GM12892 (cell line): ENCODE measurements at regions not wholly inside any gene's neighbourhood (a gene's known extent, or its start where the extent isn't known, plus 50 kb on each side); places are given as distances from the start of the nearest gene placed in this dataset.

Experiments used
- DNase-seq: peaks from one replicate; pipeline ENCODE4 v3.0.0; 2011; ENCODE audit not compliant: insufficient read length
- FAIRE-seq: peaks from 2 replicates; lab custom pipeline; 2011; peaks lifted over from hg19 to GRCh38; lab: Jason Lieb, UNC
- POLR2A ChIP-seq: IDR thresholded peaks from 2 replicates; pipeline ENCODE4 v1.6.1; 2011; ENCODE audit warnings: low read depth, low read length, control low read depth
- POLR2AphosphoS5 ChIP-seq: IDR thresholded peaks from 2 replicates; pipeline ENCODE4 v1.6.1; 2011; ENCODE audit warnings: low read depth, low read length, control low read depth
- TAF1 ChIP-seq: IDR thresholded peaks from 2 replicates; pipeline ENCODE4 v1.6.1; 2011; ENCODE audit warnings: low read depth, mild to moderate bottlenecking, control low read depth, low read length, borderline replicate concordance

DNA sequence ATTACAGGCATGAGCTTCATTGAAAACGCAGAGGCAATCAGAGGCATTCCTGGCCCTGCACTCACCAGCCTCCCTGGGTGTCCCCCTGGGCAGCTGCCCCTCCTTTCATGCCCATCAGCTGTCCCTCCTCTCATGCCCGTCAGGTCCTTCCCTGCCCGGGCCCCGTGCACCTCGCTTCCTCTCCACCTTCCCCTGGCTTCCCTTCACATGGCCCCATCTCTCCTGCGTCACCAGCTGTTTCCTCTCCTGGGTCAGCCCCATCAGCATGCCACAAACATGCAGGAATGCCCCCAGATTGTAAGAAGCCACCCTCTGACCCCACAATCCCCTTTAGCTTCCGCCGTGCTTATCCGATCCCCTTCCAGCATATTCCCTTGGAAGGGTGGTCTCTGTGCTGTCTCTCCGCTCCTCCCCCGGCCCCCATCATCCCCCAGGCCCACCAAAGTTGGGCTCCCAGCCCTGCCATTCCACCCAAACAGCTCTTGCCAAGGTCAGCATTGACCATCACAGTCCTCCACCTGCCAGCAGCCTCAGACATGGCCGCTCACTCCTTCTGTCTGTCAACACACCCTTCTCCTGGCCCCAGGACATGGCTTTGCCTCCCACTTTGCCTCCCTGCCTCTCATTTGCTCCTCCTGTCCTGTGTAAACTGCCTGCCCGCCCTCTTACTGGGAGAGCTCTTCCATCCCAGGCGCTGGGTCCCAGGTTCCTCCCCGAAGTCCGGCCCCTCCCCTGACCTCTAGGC lies 98.6 kb upstream of the IER5L start:
- DNase-seq (no peak), FAIRE-seq (no peak)
- TF ChIP-seq TAF1 = no peak
- no peak for TF ChIP-seq POLR2AphosphoS5
- TF ChIP-seq POLR2A = no peak

- FAIRE-seq = no peak
- no peak for DNase-seq
- TF ChIP-seq POLR2AphosphoS5 = no peak
Observed at GRCh38 chr9:129275626-129276247, 97.7 kb upstream of the IER5L start.

GRCh38 chr9:129273941-129274684 lies 96.1 kb upstream of the IER5L start:
- TF ChIP-seq TAF1 (no peak), POLR2AphosphoS5 (no peak)
- FAIRE-seq = no peak
- no peak for DNase-seq

DNA sequence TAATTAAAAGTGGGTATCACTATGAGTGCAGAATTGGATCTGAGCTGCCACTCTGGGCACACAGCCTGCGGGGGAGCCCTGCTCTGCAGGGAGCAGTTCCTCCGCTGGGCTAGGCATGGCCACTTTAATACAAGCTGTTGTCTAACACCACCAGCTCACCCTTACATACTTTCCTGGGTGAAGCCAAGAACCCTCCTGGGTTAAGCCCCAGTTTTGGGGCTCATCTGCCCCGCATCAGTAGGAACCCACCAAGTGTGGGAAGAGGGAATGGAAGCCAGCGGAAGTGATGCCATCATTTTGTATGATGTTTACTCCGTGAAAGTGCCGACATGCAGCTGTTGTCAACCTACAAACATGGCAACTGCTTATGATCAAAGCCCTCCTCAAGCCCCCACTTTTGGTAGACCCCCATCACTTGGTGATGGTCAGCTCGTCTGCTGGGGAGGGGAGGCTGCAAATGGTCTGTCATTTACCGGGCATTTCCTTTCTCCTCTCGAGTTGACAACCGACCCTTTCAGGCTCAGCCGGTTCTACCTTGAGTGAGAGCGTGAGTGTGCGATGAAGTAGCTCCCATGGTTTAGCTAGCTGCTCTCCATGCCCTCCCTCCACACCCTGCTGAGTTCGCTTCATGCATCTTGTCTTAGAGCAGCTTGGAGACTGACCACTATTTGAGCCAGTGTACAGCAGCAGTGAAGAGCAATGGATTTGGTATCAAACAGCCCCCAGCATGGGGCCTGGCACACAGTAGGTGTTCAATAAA lies 95.3 kb upstream of the IER5L start:
- TF ChIP-seq TAF1 (no peak), POLR2A (no peak), POLR2AphosphoS5 (no peak)
- DNase-seq (no peak), FAIRE-seq (no peak)

DNA sequence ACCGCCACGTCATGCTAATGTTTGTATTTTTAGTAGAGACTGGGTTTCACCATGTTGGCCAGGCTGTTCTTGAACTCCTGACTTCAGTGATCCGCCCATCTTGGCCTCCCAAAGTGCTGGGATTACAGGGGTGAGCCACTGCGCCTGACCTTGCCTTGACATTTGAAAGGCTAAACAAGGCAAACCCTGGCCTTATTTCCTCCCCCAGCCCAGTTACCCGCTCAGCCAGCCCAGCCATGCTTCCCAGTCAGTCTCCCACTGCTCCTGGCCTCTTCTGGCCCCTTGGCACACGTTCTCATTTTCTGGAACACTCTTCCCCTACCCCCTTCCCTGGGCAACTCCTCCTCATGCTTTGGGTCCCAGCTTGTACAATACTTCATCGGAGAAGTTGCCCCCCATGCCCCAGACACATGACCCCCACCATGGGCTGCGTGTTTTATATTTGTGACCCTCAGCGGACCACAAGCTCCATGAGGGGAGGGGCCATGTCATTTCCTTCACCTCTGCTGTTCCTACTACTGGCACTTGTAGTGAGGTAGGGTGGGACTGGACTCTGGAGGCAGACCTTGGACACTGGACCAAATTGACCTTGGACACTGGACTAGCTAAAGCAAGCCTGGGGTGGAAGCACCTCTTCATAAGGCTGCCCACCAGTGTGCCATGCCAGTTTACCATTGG lies 94.4 kb upstream of the IER5L start:
- TF ChIP-seq TAF1 (no peak), POLR2AphosphoS5 (no peak), POLR2A (no peak)
- DNase-seq = no peak
- no peak for FAIRE-seq

DNA sequence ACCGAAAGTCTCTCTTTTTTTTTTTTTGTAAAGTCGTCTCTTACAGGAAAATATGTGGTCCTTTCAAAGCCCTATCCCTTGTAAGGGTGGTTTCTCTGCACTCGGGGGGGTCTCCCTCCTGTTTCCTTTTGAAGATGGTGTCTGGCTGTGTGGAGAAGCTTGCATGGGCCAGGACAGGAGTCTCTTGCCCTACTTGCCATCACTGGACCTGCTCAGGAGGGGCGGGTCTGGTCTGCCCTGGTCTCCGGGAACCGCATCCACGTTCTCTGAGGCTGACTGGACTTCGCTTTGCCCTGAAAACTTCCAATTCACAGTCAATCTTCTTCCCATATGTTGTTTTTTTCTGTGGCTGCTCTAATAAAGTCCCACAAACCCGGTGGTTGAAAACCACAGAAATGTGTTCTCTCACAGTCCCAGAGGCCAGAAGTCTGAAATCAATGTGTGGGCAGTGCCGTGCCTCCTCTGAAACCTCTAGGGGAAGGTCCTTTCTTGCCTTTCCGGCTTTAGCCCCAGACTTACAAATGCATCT lies 92.9 kb upstream of the IER5L start:
- TF ChIP-seq TAF1 (no peak), POLR2A (no peak), POLR2AphosphoS5 (no peak)
- DNase-seq (no peak), FAIRE-seq (peak; percentile 83)

DNA sequence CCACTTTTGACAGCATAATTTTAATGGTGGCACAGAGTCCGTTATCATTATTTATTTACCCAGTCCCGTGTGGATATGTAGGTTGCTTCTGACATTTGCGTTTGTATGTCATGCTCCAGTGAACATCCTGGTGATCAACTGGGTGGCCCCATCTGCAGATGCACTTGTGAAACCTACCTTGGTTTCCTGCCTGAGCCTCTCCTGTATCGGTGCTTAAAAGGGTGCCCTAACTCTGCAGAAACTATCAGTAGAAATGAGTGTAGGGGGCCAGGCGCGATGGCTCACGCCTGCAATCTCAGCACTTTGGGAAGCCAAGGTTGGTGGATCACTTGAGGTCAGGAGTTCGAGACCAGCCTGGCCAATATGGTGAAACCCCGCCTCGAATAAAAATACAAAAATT lies 92.1 kb upstream of the IER5L start:
- peak; percentile 63 for DNase-seq
- TF ChIP-seq TAF1 (no peak), POLR2A (no peak), POLR2AphosphoS5 (no peak)
- peak; percentile 92 for FAIRE-seq

- TF ChIP-seq POLR2A (no peak), TAF1 (no peak)
- FAIRE-seq (no peak), DNase-seq (no peak)
Observed at GRCh38 chr9:129267141-129267540, 89.1 kb upstream of the IER5L start.

GRCh38 chr9:129266536-129266935 lies 88.5 kb upstream of the IER5L start:
- TF ChIP-seq POLR2A = no peak
- TF ChIP-seq TAF1 = no peak
- no peak for TF ChIP-seq POLR2AphosphoS5
- no peak for FAIRE-seq
- DNase-seq = no peak

GRCh38 chr9:129264388-129264787 lies 86.3 kb upstream of the IER5L start:
- TF ChIP-seq POLR2A (no peak), POLR2AphosphoS5 (no peak), TAF1 (no peak)
- DNase-seq = no peak
- FAIRE-seq = no peak

GRCh38 chr9:129263836-129264235 lies 85.8 kb upstream of the IER5L start:
- DNase-seq (no peak), FAIRE-seq (no peak)
- no peak for TF ChIP-seq TAF1
- TF ChIP-seq POLR2AphosphoS5 = no peak
